ENCODE measurements at regions not wholly inside any gene's neighbourhood (a gene's known extent, or its start where the extent isn't known, plus 50 kb on each side); places are given as distances from the start of the nearest gene placed in this dataset.

DNA sequence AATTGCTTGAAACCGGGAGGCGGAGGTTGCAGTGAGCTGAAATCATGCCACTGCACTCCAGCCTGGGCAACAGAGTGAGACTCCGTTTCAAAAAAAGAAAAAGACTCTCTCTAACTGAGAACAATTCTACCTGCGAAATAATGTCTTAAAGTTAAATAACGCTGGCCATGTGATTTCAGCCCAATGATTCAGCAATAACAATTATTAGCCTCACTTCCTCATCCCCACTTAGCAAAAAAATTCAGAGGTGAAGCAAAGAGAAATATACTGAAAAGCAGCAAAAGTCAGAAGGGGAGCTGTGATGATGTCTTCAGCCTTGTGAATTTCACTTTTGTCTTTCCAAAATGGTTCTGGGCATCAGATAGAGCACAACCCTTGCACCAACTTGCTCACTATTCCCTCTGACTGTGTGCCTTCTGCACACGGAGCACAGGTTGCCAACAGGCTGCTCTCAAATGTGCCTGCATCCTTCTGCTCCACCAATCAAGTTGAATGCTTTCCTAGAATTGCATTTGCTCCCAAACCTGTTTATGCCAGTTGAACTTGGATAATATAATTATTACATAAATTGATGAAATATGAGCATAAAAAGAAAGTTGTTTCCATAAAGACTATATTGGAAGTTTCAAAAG, 79.8 kb upstream of the IPO9 start:
- no peak for TF ChIP-seq ZFX (IDR thresholded peaks at IDR 0.05)
- TF ChIP-seq, protein P1, sequence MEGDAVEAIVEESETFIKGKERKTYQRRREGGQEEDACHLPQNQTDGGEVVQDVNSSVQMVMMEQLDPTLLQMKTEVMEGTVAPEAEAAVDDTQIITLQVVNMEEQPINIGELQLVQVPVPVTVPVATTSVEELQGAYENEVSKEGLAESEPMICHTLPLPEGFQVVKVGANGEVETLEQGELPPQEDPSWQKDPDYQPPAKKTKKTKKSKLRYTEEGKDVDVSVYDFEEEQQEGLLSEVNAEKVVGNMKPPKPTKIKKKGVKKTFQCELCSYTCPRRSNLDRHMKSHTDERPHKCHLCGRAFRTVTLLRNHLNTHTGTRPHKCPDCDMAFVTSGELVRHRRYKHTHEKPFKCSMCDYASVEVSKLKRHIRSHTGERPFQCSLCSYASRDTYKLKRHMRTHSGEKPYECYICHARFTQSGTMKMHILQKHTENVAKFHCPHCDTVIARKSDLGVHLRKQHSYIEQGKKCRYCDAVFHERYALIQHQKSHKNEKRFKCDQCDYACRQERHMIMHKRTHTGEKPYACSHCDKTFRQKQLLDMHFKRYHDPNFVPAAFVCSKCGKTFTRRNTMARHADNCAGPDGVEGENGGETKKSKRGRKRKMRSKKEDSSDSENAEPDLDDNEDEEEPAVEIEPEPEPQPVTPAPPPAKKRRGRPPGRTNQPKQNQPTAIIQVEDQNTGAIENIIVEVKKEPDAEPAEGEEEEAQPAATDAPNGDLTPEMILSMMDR (conservative IDR thresholded peaks at IDR 0.05) = no peak

Data from C4-2B (cell line).